H54 (cell line): ENCODE measurements at regions not wholly inside any gene's neighbourhood (a gene's known extent, or its start where the extent isn't known, plus 50 kb on each side); places are given as distances from the start of the nearest gene placed in this dataset.
A peak's percentile ranks its signal among the peaks of the same experiment; 100 is the strongest.

Experiments
- DNase-seq: peaks from one replicate; pipeline ENCODE4 v3.0.0; 2011; ENCODE audit warnings: low spot score, mixed read lengths; ENCODE audit not compliant: insufficient read length
- FAIRE-seq: peaks from 3 replicates; lab custom pipeline; 2011; peaks lifted over from hg19 to GRCh38; lab: Jason Lieb, UNC
- POLR2A ChIP-seq: IDR thresholded peaks from 2 replicates; pipeline ENCODE4 v1.6.1; 2011; ENCODE audit warnings: low read depth, mild to moderate bottlenecking, low read length

DNA sequence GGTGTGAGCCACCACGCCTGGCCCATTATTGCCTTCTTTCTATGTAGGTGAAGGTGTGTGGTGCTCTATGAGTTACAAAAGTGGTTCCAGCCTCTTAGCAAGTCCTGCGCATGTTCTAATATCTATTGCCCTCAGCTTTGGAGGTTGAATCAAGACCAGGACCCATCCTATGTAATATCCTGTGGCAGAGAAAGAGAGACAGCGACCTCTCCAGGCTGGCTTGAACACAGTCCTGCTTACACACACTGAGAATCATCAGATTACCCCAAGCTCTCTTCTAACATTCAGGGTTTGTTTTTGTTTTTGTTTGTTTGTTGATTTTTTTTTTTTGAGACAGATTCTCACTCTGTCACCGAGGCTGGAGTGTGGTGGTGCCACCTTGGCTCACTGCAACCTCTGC, 94.7 kb upstream of the OSMR start:
- TF ChIP-seq POLR2A: no peak
- peak; percentile 19 for DNase-seq
- no peak for FAIRE-seq

- DNase-seq (no peak), FAIRE-seq (no peak)
- no peak for TF ChIP-seq POLR2A
Observed at GRCh38 chr5:38752012-38752536, 93.7 kb upstream of the OSMR start.

- DNase-seq (no peak), FAIRE-seq (no peak)
- TF ChIP-seq POLR2A: no peak
Observed at GRCh38 chr5:38752622-38753021, 93.2 kb upstream of the OSMR start.

GRCh38 chr5:38753141-38753540, 92.7 kb upstream of the OSMR start:
- no peak for DNase-seq
- no peak for TF ChIP-seq POLR2A
- no peak for FAIRE-seq

- DNase-seq (no peak), FAIRE-seq (no peak)
- no peak for TF ChIP-seq POLR2A
Observed at GRCh38 chr5:38753776-38754175, 92.0 kb upstream of the OSMR start.

- no peak for TF ChIP-seq POLR2A
- peak; percentile 92 for FAIRE-seq
- DNase-seq: peak; percentile 68
Observed at GRCh38 chr5:38755181-38755580, 90.6 kb upstream of the OSMR start.

- TF ChIP-seq POLR2A: no peak
- FAIRE-seq (no peak), DNase-seq (no peak)
Observed at GRCh38 chr5:38756068-38756467, 89.7 kb upstream of the OSMR start.

DNA sequence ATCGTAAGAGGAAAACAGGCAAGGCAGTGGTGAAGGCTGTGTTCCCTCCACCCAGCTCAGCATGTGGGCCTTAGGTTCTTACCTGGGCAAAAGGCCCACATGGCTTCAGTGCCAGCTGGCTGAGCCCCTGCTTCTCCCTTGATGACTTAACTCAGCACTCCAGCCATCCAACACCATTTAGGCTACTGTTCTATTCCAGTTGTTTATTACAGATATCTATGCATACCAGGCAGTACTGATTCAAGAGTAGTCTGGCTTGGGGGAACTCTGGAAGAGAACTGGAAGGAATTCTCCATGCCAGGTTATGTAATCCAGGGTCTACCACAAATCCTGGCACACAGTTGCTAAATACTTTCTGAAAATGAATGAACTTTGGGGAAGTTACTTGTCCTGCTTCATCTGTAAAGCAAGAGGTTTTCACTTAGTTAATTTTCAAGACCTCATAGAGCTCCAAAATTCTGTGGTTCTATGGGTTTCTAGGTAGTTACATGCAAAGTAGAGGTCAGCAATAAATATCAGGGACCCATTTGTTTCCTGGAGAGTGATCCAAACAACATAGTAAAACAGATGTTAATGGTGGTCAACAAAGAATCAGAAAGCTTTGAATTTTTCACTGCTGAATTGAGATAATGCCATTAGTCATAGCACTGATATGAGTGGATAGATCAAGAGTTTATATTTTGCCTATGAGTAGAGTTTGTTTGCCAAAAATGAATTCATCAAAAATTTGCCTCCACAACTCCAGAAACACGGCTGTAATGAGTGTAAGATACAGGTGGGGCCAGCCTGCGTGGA, 88.2 kb upstream of the OSMR start:
- FAIRE-seq: no peak
- TF ChIP-seq POLR2A: no peak

DNA sequence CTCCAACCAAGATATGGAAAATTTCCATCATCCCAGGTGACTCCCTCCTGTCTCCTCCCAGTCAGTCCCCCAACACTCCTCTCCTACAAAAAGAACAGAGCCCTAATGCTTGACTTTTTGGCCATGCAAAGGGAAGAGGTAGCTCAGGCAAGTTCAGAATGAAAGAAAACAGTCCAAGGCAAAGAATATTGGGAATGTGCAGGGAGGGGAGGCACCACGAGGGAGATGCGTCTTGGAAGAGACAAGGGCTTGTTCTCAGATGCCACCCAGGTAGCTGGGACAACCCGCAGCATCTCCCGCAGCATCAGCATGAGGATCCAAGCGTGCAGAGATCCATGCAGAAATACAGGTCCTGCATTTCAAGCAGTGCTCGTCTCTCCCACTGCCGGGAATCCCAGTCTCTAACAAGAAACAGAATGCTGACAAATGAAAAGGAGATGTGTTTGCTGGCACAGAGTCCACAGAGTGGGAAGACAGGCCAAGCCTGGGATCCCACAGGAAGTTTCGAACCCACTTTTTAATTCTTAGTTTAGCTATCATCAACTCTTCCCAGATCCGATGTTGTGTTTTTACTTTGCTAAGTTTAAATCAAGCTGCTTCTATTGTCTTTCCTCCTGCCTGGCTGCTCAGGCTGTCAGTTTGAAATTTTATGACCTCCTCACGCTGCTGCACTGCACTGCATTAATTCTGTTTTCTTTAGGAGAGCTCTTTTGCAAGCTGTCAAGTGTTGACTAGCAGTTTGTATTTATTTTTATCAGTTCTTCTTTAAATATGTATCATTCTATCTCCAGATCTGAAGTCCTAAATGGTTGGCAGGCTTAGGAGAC, 86.8 kb upstream of the OSMR start:
- no peak for FAIRE-seq
- no peak for DNase-seq
- no peak for TF ChIP-seq POLR2A

More for the DNA sequence above, 88.2 kb upstream of the OSMR start:
- no peak for DNase-seq

DNA sequence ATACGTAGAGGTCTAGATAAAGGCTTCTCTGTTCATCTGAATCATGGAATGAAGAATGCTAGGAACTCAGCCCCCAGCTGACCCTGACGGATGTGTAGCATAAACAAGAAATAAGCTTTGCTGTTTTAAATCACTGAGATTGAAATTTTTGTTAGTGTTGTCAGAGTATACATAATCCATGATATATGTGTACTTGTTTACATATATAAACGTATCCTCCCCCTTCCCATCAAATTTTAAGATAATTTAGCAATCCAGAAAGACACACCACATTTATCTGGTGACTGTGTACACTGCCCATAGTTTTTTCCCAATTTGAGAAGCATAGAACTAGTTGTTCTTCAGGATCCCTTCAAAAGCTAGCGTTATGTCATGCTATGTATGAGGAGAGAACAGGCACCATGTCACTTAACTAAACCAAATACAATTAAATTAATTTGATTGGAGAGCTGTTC, 80.8 kb upstream of the OSMR start:
- FAIRE-seq (no peak), DNase-seq (no peak)
- TF ChIP-seq POLR2A: no peak

DNA sequence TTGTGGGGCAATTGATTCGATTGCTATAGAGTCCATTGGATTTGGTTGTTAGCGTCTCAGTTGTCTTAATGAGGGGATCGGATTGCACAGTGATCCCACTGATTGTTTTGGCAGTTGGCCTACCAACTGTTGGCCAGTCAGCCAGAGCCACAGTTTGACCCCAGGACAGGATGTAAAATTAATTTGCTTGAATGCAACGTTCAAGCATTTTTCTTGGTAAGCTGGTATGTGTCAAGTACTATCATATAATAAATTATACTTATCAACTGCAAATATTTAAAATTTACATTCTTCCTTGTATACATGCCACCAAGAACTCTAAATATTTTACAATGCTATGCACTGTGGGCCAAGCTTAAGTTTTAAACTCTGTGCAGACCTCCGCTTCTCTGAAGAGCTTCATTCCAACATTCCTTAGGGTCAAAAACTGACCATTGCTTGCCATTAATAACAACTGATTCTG, 80.4 kb upstream of the OSMR start:
- FAIRE-seq (no peak), DNase-seq (no peak)
- TF ChIP-seq POLR2A: no peak

DNA sequence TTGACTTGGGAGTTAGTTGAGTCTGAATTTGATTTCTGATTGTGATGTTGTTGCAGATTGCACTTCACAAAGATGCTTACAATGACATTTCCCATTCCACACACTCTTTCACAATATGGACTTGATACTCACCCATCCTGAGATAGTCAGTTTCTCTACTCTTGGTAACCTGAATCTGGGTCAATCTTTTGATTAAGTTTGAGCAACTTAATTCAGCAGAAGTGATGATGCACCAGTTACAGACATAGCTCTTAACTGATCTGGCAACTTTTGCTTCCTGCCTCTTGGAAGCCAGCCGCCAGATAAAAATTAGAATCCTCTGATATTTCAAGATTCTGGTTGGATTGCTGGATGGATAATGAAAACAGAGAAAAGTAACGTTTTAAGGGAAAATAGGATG, 79.7 kb upstream of the OSMR start:
- no peak for FAIRE-seq
- DNase-seq: no peak
- TF ChIP-seq POLR2A: no peak

DNA sequence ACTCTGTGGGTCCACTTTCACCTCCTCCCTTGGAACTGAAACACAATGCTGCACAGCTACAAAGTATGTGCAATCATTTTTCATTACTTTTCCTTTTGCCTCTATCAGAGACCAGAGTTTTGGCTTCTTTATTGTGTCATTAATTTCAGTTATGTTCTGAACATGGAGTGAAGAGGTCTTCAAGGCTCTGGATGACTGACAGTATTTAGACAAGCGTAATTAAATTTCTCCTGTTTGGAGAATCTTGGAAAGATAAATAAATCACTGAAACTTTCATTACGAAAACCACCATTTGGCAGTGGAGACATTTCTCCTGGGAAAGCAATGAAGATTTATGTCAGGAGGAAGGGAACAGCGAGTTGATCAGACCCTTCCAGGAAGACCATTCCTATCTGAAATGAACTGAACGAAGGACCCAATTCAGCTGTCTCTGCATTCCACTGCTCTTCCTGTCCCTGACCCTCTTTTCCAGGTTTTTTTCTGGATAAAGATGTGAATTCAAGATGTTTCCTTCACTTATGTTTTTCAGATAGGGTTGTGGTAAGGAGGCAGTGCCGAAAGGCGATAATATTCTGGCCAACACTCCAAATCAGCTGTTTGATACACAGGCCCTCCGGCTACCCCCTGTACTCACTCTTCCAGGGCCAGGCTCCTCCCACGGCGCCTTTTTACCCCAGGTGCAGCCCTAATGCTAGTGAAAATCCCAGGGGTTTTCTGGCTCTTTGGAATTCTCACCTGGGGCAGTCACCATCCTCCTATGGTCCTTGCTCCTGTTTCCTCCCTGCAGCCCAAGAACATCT, 77.2 kb upstream of the OSMR start:
- FAIRE-seq (no peak), DNase-seq (no peak)
- no peak for TF ChIP-seq POLR2A

DNA sequence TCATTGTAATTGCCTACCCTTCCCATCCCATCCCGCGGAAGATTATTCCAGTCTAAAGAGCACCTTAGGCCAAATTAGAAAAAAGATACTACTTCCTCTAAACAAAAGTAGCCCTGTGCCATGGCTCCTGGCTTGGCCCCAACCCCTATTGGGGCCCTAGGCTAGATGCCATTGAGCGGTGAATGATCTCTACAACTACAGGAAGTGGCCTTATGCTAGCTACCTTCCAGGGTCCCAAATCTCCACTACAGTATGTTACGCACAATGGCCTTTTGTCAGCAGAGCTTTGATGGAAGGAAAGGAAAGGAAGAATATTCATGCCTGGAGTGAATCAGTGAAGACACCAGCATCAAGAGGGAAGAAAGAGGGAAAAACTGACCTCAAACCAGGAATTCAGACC, 73.3 kb upstream of the OSMR start:
- DNase-seq: no peak
- no peak for FAIRE-seq

More for the DNA sequence above, 73.3 kb upstream of the OSMR start:
- TF ChIP-seq POLR2A: no peak
